HEK293T (cell line): ENCODE measurements at regions not wholly inside any gene's neighbourhood (a gene's known extent, or its start where the extent isn't known, plus 50 kb on each side); places are given as distances from the start of the nearest gene placed in this dataset.

ENCODE experiments used
- BHLHE40 ChIP-seq: fragments of 450-650 bp; IDR thresholded peaks from 2 replicates; pipeline ENCODE4 v1.6.1; 2016; ENCODE audit warnings: mild to moderate bottlenecking, moderate library complexity, borderline replicate concordance
- ELF4 ChIP-seq: fragments of 450-650 bp; IDR thresholded peaks from 2 replicates; pipeline ENCODE4 v1.6.1; 2017; ENCODE audit warnings: antibody characterized with exemption
- FOXK2 ChIP-seq: fragments of 450-650 bp; IDR thresholded peaks from 2 replicates; pipeline ENCODE4 v1.6.1; 2016; ENCODE audit warnings: mild to moderate bottlenecking
- L3MBTL2 ChIP-seq: fragments of 450-650 bp; conservative IDR thresholded peaks from 2 replicates; pipeline ENCODE4 v1.6.1; 2016; ENCODE audit warnings: mild to moderate bottlenecking
- SP1 ChIP-seq: fragments of 450-650 bp; IDR thresholded peaks from 2 replicates; pipeline ENCODE4 v1.6.1; 2017
- SUZ12 ChIP-seq: fragments of 450-650 bp; IDR thresholded peaks from 2 replicates; pipeline ENCODE4 v1.6.1; 2016; ENCODE audit warnings: mild to moderate bottlenecking
- TARDBP ChIP-seq: fragments of 450-650 bp; IDR thresholded peaks from 2 replicates; pipeline ENCODE4 v1.6.1; 2016

- TF ChIP-seq L3MBTL2 (no peak), BHLHE40 (no peak), TARDBP (no peak), SP1 (no peak), SUZ12 (no peak), ELF4 (no peak), FOXK2 (no peak)
Observed at GRCh38 chr5:166163996-166164610, 2127.3 kb upstream of the WWC1 start.
